GM21423 (cell line): ENCODE measurements at regions not wholly inside any gene's neighbourhood (a gene's known extent, or its start where the extent isn't known, plus 50 kb on each side); places are given as distances from the start of the nearest gene placed in this dataset.
A peak's percentile ranks its signal among the peaks of the same experiment; 100 is the strongest.

Experiments
- ATAC-seq: cut with Tn5 transposase; IDR thresholded peaks from one replicate; pipeline ENCODE4 v1.9.1; 2021; ENCODE audit warnings: mild to moderate bottlenecking, moderate library complexity; ENCODE audit not compliant: unreplicated experiment

DNA sequence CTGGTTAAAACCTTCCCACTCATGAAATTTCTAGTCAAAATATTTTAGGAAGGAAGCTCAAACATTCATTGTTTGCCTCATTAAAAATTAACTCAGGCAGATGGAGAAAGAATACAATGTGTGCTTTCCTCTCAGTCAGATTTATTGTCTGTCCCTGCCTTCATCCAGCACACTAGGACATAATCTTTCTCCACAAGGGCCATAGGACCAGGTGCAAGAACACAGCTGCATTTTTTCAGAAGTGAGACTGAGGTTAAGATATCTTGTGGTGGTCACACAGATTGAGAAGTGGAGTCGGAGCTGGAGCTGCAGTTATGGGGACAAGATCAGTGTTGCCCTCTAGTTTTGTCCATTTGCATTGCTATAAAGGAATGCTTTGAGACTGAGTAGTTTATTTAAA lies 666.3 kb downstream of the CCSER2 start:
- no peak for ATAC-seq

DNA sequence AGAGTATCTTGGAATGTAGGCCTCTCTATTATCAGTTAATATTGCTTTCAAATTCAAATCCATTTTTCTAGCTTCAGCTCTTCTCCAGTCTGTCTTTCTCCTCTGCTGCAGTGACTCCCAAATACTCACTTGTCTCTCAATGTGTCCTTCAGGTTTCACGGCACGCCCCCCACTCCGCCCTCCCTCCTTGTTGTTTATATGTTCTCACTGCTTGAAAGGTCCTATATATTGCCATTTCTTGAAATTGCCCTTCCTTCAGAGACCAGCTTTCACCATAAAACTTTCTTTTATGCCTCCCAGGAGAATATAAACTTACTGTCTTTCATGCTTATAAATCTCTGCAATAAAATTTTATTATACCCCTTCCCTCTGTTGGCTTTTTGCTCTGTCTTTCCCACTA lies 668.2 kb downstream of the CCSER2 start:
- ATAC-seq = no peak

DNA sequence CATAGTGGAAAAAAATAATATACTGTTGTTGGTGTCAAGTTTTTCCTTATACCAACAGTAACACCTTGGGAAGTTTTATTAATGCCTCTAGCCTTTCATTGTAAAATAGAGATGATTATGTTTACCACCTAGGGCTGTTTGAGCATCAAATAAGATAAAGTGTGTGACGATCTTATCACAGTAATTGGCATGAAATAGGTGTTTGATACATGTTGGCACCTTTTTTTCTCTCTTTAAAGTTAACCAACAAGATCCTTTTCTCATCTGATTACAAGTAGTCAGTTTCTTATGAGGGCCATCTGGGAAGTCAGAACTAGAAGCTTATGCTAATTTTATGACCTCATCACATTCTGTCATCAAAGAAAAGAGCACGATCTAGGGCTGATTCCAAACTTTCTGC lies 669.5 kb downstream of the CCSER2 start:
- ATAC-seq = no peak

DNA sequence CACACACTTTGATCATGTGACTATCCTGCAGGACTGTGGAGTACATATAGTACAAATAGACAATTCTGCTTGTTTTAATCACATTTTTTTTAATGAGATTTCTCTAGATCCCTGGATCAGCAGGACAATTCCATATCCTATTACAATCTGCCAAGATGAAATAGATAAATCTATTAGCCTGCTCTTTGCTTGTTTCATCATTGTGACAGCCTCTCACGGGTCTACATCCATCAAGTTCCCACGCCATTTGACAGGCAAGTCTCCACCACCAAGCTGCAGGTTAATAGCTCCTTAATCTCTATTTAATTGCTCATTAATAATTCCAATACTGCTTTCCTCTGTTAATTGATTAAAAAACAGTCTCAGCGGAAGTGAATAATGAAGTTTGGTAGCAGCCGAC lies 671.5 kb downstream of the CCSER2 start:
- ATAC-seq = no peak

DNA sequence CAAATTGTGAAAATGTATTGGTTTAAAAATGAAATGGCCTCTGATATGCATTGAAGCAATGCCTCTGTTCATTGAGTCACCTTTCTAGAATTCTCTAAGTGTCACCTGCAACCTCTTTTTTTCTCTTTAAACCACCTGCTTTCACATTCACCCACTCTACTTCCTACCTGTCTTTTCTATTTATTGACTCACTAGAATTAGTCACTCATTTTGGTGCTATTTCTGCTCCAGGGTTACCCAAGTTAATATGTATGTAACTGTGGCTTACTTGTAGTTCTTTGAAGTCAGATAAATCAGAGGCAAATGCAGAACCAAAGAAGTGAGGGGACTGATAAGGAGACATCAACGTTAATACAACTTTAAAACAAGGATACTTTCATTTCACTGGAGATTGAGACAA lies 674.7 kb downstream of the CCSER2 start:
- ATAC-seq = peak; percentile 63

DNA sequence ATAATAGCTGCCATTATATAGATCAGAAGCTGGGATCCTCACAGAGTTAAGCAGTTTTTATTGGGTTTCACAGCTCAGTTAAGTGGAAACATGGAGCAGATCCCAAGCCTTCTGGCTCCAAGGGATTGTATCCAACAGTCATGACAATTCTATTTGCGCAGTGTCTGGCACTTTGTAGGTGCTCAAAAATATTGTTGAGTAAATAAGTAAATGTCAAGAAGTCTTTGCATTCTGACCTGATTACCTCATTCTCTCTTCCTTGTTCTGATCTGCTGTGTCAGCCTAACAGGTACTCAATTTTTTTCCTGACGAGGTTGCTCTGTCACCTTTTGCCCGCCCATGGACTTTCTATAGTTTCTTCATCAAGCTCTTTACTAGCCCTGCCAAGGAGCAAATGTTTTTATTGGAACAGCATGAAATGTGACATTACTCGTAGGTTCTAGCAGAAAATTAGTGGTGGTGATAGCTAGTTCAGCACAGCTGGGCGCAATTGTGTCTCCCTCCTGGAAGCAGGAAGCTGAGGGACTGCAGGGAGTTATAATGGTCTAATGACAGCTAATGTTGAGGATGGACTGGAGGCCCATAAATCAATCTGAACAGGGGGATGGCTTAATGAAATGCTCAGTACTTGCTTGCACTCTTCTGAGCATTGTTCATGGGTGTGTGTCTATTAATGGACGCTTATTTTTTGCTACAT lies 680.2 kb downstream of the CCSER2 start:
- ATAC-seq = no peak

DNA sequence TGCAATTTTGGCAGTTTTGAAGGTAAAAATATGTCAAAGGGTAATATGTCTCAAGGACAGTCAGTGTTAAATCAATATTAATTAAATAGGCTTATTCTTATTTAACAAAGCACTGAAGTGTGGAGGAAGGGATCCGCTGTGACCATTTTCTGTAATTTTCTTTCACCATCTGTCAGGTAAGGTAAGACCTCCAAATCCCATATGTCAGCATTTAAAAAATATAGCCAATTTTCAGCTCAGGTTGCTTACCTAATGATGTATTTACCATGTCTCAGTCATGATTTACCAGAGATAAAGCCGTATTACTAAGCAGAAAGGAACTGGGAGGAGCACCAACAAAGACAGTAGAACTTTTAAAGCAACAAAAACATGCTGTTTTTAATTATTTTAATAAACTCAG lies 683.9 kb downstream of the CCSER2 start:
- no peak for ATAC-seq

DNA sequence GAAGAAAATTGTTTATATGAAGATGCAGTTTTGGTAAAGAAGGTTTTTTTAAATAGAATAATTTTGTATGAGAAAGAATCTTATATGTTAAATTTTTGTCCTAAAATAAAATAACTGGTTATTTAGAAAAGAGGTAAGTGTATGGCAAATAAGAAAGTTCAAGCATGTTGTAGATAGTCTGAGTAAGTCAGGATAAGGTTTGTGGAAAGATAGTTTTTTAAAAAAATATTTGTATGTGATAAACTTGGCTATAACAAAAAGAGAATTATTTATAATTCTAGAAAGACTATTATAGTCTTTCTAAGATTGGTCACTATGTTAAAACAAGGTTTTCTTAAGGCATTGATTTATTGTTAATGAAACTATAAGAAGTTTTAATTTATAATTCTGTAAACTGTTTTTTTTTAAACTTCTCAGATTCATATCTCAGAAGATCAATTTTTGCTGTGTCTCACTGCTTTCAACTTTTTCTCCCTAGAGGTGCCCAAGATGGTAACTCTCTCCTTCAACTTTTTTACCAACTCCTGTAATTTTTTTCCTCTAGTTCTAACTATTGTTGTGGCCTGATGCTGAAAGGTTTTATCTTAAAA lies 698.6 kb downstream of the CCSER2 start:
- ATAC-seq = no peak

DNA sequence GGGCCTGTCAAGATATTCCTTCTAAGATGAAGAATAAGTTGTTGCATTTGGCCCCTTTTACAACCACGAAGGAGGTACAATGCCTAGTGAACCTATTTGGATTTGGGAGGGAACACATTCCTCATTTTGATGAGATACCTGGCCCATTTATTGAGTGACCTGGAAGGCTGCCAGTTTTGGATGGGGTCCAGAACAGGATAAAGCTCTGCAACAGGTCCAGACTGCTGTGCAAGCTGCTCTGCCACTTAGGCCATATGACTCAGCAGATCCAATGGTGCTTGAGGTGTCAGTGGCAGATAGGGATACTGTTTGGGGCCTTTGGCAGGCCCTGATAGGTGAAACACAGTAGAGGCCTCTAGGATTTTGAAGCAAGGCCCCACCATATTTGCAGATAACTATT lies 704.6 kb downstream of the CCSER2 start:
- ATAC-seq = no peak

DNA sequence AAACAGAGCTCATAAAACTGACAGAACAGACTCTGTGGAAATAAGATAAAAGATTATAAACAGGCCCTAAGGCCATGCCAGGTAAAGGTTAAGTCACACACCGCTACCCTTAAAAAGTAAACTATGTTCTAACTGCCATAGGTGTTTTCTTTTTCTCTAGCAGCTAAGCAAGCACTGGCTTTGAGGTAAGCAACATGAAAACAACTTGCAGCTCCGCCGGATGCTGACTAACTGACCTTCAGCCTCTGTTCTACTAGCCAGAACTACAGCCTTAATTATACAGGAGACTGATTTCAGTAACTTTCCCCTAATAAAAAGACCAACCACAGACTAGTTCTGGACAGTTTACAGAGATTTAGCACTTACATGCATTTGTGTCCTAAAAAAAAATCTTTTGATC lies 708.3 kb downstream of the CCSER2 start:
- no peak for ATAC-seq

DNA sequence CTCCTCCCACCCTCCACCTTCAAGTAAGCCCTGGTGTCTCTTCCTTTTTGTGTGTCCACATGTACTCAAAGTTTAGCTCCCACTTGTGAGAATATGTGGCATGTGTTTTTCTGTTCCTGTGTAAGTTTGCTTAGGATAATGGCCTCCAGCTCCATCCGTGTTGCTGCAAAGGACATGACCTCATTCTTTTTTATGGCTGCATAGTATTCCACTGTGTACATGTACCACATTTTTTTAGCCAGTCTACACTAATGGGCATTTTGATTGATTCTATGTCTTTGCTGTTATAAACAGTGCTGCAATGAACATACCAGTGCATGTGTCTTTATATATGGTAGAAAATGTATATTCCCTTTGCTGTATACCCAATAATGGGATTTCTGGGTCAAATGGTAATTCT lies 710.9 kb downstream of the CCSER2 start:
- ATAC-seq = no peak

DNA sequence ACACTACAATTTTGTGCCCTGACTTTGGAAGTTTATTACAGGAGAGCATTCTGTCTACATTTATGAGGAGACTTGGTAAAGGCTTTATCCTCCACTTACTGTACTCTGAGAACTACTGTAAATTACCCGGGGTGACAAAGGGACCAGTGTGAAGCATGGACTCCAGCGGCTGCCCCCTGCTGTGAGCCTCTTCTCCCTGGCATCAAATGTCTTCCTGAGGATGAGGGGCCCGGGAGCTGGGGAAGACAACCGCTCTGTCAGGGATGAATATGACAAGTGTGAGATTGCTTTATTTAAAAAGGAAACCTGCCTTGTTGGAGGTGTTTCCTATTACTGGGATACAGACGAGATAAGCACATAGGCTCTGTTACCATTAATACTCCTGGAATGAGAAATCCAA lies 714.8 kb downstream of the CCSER2 start:
- no peak for ATAC-seq

DNA sequence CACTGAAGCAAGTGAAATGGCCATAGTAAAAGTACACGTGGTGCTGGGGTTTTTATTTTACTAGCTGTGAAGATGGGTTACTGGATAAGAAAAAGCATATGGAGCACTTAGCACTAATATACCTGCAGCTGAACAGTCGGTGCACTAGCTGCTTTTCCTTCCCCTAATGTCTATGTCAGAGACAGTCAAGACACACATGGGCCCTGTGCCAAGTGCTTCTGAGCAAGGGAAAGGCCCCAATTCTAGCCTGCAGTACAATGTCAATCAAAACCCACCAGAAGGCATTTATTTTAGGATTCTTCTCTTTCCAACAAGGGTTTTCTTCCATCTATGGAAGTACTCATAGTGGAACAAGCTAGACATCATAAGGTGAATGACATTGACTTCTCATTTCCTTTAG lies 716.7 kb downstream of the CCSER2 start:
- no peak for ATAC-seq

DNA sequence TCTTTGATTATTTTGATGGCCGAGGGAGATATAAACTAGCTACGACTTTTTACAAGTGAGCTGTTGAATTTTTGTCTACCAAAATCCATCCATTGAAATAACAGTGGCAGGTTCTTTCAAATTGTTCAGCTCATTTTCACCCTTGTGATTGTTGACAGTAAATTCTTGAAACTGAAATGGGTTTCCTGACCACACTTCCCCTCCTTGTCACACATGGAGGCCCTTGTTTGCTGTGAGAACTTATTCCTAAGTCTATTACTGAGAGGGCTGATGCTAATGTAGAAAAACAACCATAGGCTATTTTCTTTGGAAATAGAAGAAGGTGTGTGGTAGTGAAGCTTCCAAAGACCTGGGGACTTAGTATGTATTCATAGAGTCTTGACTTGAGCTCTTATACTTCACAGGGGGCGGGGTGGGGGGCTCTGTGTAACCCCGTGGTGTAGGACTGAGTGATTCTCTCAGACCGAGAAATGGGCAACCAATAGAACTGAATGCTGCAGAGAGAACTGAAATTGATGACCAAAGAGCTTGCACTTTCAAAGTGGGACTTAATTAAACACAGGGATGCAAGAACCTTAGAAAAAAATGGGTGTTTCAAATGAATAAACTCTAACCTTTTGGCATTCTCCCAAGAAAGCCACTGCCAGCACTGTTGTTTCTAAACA lies 718.9 kb downstream of the CCSER2 start:
- no peak for ATAC-seq

DNA sequence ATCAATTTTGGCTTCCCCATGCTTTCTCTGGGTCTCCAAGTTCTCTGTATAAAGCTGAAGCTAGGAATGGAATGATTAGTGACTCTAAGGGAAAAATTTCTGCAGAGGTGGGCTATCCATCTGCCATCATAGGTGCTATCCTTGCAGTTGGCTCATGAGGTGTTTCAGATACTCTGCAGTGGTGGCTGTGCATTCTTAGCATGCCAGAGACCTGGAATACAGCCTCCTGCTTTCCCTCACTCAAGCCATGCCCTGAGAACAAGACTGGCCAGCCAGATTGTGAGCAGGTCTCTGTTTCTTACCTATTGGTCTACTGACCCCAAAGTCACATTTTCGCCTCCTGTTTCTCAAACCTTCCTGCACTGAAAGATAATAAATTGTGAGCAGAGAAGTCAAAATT lies 719.6 kb downstream of the CCSER2 start:
- no peak for ATAC-seq

DNA sequence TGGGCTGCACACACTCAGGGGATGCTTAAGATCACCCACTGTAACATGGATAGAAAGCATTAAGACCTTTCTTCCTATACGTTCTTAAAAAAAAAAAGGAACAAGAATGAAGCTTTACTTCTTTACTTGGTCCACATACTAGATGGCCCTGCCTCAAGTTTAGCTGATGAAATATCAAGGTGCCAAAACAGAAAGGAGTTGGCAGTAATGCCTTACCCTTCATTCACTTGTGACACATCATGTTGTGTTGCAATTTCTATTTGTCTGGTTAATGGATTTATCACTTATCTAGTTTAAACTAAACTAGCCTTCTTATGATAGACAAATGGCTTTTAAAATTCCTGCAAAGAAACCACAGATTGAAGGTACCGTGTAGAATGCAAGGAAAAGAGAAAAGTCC lies 720.3 kb downstream of the CCSER2 start:
- ATAC-seq = no peak

DNA sequence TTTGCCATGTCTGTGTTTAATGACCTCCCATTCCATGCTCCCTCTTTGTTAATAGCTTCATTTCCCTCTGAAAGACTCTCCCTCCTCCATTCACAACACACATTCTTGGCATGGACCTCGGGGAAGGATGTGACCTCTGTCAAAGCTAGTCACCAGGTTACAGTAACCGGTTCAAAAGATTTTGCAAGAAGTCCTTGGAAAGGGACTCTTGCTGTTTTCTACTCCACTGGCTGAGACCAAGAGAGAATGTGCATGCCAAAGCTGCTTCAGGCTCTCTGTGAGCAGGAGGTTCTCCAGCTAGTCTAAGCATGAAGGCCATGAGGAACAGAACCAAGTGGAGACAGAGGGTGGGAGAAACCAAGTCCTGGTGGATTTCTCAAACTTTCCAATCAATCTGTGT lies 732.6 kb downstream of the CCSER2 start:
- no peak for ATAC-seq

DNA sequence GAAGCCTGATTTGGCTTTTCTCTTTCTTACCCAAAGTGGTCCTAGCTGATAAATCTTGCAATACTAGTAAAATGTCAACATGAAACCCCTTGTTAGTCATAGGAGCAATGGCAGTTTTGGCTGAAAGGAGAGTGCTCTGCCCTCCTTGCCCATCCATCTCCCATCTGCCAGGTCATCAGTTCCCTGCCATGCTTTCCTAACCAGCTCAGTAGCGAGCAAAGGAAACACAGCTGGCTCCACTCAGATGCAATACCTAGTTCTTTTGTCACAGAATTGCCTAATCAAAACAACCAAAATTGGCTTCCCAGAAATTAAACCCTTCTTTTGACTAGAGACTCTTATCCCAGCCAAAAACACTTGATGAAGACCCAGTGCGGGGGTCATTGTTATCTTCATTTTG lies 733.0 kb downstream of the CCSER2 start:
- no peak for ATAC-seq

DNA sequence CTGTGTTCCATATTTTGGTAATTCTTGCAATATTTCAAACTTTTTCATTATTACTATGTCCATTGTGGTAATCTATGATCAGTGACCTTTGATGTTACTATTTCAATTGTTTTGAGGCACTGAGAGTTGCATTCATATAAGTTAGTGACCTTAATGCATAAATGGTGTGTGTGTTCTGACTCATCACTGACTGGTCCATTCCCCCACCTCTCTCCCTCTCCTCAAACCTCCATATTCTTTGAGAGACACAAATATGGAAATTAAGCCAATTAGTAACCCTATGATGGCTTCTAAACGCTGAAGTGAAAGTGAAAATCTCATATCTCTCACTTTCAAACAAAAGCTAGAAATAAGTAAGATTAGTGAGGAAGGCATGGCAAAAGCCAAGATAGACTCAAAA lies 739.6 kb downstream of the CCSER2 start:
- no peak for ATAC-seq

DNA sequence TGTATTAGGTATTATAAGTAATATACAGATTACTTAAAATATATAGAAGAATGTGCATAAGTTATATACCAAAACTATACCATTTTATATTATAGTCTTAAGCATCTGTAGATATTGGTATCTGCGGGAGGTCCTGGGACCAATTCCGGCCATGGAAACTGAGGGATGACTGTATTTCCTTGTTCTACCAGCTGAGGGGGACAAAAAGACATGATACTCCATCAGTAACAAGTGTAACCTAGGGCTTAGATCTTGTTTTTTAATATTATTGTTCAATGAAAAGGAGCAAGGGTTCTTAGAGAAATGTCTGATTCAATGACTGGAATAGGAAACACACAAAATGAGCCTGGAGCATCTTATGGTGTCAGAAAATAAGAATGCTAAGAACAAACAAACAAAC lies 752.5 kb downstream of the CCSER2 start:
- ATAC-seq = no peak

DNA sequence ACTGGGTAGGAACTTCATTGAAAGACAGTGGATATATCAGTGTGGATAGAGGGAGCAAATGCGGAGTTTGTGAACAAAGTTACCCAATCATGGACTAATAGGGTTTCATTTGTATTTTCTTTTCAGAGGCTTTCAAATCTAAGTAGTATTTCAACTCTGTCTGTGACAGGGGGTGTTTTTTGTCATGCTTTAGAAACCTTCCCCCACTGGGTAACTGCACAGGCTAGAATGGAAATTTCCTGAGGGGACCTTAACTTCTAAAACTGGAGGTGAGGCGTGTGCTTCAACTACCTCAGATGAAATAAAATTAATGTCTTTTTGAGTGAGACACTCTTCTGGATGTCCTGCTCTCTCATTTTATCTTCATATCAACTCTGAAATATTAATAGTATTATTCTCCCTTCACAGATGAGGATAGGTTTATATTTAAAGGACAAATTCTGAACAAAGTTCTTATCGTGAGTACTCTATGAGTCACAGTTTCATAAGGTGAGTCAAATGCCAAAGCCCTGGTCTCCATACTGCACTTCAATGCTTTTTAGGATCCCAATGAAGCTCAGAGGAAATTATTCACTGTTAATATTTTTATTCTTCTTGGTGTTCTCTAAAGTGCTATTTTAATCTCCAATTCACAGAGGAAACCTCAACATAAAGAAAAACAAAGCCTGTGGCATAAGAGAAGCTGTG lies 770.6 kb downstream of the CCSER2 start:
- no peak for ATAC-seq

DNA sequence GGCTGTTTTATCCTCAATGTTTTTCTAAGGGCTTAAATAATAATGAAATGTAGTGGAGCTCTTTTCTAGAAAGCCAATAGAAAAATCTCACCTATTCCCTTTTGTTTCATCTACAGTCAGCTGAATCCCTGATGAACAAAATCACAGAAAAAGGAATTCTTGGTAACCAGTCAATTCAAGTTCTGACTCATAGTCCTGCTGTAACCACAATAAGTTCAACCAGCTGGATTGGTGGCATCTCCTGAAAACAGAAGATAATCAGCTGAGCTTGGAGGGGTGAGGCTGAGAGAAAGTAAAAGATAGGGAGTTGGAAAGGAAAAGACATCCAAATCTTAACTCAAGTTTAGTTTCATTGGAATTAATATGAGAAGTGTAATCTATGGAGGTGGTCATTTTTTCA lies 772.1 kb downstream of the CCSER2 start:
- ATAC-seq = no peak
